CD4-positive, alpha-beta T cell (primary cell): ENCODE measurements at regions not wholly inside any gene's neighbourhood (a gene's known extent, or its start where the extent isn't known, plus 50 kb on each side); places are given as distances from the start of the nearest gene placed in this dataset.

ENCODE experiments used
- ATAC-seq: fragments of 200-7000 bp; cut with Tn5 transposase; one replicate; pipeline ENCODE4 v1.10.0; 2022; ENCODE audit warnings: mild to moderate bottlenecking; ENCODE audit not compliant: poor library complexity
- CTCF ChIA-PET: fragments of 350-600 bp; sonication (Branson Sonifier 250); formaldehyde crosslinking; loops from one replicate; lab custom pipeline; 2021; ENCODE audit warnings: antibody characterized with exemption, inconsistent platforms; lab: Charles Lee
- POLR2A ChIA-PET: fragments of 350-600 bp; sonication (Branson Sonifier 250); formaldehyde crosslinking; loops from one replicate; lab custom pipeline; 2021; ENCODE audit warnings: antibody characterized with exemption, inconsistent platforms; lab: Charles Lee
- DNase-seq, 14 experiments: peaks; one replicate each; pipeline ENCODE4 v3.0.0-alpha.2; 2013 to 2020; ENCODE audit warnings: mixed read lengths in 2 of 14
- H3K27ac ChIP-seq, 2 donors: one replicate each; pipeline versions ENCODE4 v1.5.1 to v1.7.0; 2013; ENCODE audit warnings: low read length in 2 of 2, low read depth in 1 of 2, mild to moderate bottlenecking in 1 of 2
- H3K27me3 ChIP-seq, 2 experiments: 1 replicate in 1 of 2; 2 replicates in 1 of 2; pipeline versions ENCODE4 v1.6.1 to v1.7.0; 2013; ENCODE audit warnings: low read length in 2 of 2, control low read depth in 1 of 2, mild to moderate bottlenecking in 1 of 2, moderate library complexity in 1 of 2; ENCODE audit not compliant: insufficient read depth in 2 of 2, control insufficient read depth in 1 of 2
- H3K36me3 ChIP-seq: one replicate; pipeline ENCODE4 v1.6.1; 2013; ENCODE audit warnings: low read length, control low read depth; ENCODE audit not compliant: insufficient read depth
- H3K4me1 ChIP-seq: one replicate; pipeline ENCODE4 v1.6.1; 2013; ENCODE audit warnings: low read length, control low read depth; ENCODE audit not compliant: insufficient read depth
- H3K4me3 ChIP-seq: one replicate; pipeline ENCODE4 v1.5.1; 2013; ENCODE audit warnings: mild to moderate bottlenecking, low read length, moderate library complexity
- H3K9me3 ChIP-seq, 2 experiments: 1 replicate in 1 of 2; 2 replicates in 1 of 2; pipeline versions ENCODE4 v1.6.1 to v1.7.0; 2013; ENCODE audit warnings: low read length in 2 of 2, mild to moderate bottlenecking in 2 of 2, control low read depth in 1 of 2, moderate library complexity in 1 of 2; ENCODE audit not compliant: control insufficient read depth in 1 of 2, insufficient read depth in 1 of 2
- H3K27ac Mint-ChIP-seq: one replicate; pipeline ENCODE4 v1.8.0; 2020; ENCODE audit warnings: mixed read lengths
- H3K27me3 Mint-ChIP-seq: one replicate; pipeline ENCODE4 v1.8.0; 2021; ENCODE audit warnings: mixed read lengths
- H3K36me3 Mint-ChIP-seq: one replicate; pipeline ENCODE4 v1.8.0; 2021; ENCODE audit warnings: low read depth, mixed read lengths
- H3K4me1 Mint-ChIP-seq: one replicate; pipeline ENCODE4 v1.8.0; 2021; ENCODE audit warnings: low read depth, mixed read lengths
- H3K4me3 Mint-ChIP-seq: one replicate; pipeline ENCODE4 v1.8.0; 2020; ENCODE audit warnings: mild to moderate bottlenecking, mixed read lengths
- H3K9me3 Mint-ChIP-seq: one replicate; pipeline ENCODE4 v1.8.0; 2020; ENCODE audit warnings: mixed read lengths
- CTCF ChIP-seq: fragments of 200-600 bp; IDR thresholded peaks from one replicate; pipeline ENCODE4 v1.8.0; 2022; ENCODE audit warnings: antibody characterized with exemption, mild to moderate bottlenecking
- intact Hi-C, 2 experiments: fragments of 100-400 bp; cut with DNase I in 1 of 2; cut with micrococcal nuclease in 1 of 2; formaldehyde crosslinking; loops; one replicate each; pipeline versions ENCODE4 v1.15.1 to v1.9.0; 2023 to 2025; cut with DNase I, micrococcal nuclease

- Histone ChIP-seq H3K4me3 (no peak overlapping the region), H3K27ac (no peak overlapping the region), H3K4me1 (no peaks in the 10 kb centered on the region), H3K9me3 (peaks cover 0 to 25% of the 10 kb centered on the region in 2 experiments), H3K36me3 (no peaks in the 10 kb centered on the region), H3K27me3 (no peaks in the 10 kb centered on the region)
- no peaks in the 10 kb centered on the region for H3K27me3 Mint-ChIP-seq
- H3K4me1 Mint-ChIP-seq: no peaks in the 10 kb centered on the region
- CTCF ChIA-PET: no interaction called here
- H3K36me3 Mint-ChIP-seq: no peaks in the 10 kb centered on the region
- intact Hi-C loops: no loop called here
- H3K9me3 Mint-ChIP-seq: peaks cover 6% of the 10 kb centered on the region
- no peak overlapping the region for H3K27ac Mint-ChIP-seq
- no peak overlapping the region for H3K4me3 Mint-ChIP-seq
- ATAC-seq: no peak
- TF ChIP-seq CTCF: no peak
- POLR2A ChIA-PET: no interaction called here
- no peak for DNase-seq
These were observed 587.0 kb upstream of the ADAMTS16 start for GRCh38 chr5:4553130-4553529.

- Mint-ChIP-seq H3K27me3 (no peaks in the 10 kb centered on the region), H3K27ac (no peak overlapping the region), H3K9me3 (peaks cover 6% of the 10 kb centered on the region), H3K4me3 (no peak overlapping the region), H3K4me1 (no peaks in the 10 kb centered on the region), H3K36me3 (no peaks in the 10 kb centered on the region)
- H3K4me1 ChIP-seq: no peaks in the 10 kb centered on the region
- H3K27me3 ChIP-seq: no peaks in the 10 kb centered on the region
- ATAC-seq: no peak
- no peak overlapping the region for H3K4me3 ChIP-seq
- no peak for DNase-seq
- CTCF ChIA-PET: no interaction called here
- TF ChIP-seq CTCF: no peak
- intact Hi-C loops: no loop called here
- H3K27ac ChIP-seq: no peak overlapping the region
- peaks cover 0 to 25% of the 10 kb centered on the region in 2 experiments for H3K9me3 ChIP-seq
- POLR2A ChIA-PET: no interaction called here
- no peaks in the 10 kb centered on the region for H3K36me3 ChIP-seq
These were observed 586.2 kb upstream of the ADAMTS16 start for GRCh38 chr5:4553978-4554377.

GRCh38 chr5:4555725-4556285 is 584.3 kb upstream of the ADAMTS16 start:
- no peak for TF ChIP-seq CTCF
- no peak for DNase-seq

More at GRCh38 chr5:4555725-4556285, 584.3 kb upstream of the ADAMTS16 start:
- POLR2A ChIA-PET: no interaction called here
- no peaks in the 10 kb centered on the region for H3K36me3 ChIP-seq
- no peak for ATAC-seq
- Mint-ChIP-seq H3K9me3 (peaks cover 11% of the 10 kb centered on the region), H3K27me3 (no peaks in the 10 kb centered on the region), H3K4me1 (no peaks in the 10 kb centered on the region), H3K4me3 (no peak overlapping the region), H3K36me3 (no peaks in the 10 kb centered on the region), H3K27ac (no peak overlapping the region)
- CTCF ChIA-PET: no interaction called here
- H3K27ac ChIP-seq: no peak overlapping the region
- H3K9me3 ChIP-seq: peaks cover 0 to 19% of the 10 kb centered on the region in 2 experiments
- intact Hi-C loops: no loop called here
- H3K4me1 ChIP-seq: no peaks in the 10 kb centered on the region
- no peaks in the 10 kb centered on the region for H3K27me3 ChIP-seq
- no peak overlapping the region for H3K4me3 ChIP-seq
